NCI-H510A (cell line): ENCODE measurements at regions not wholly inside any gene's neighbourhood (a gene's known extent, or its start where the extent isn't known, plus 50 kb on each side); places are given as distances from the start of the nearest gene placed in this dataset.
"Not testable (repeated sequence)": the region's sequence is repeated elsewhere in the genome, so short reads cannot be mapped to it uniquely, and the experiment has no call there.

ENCODE experiments used
- DNase-seq: peaks from one replicate; lab custom pipeline; 2025; lab: John Stamatoyannopoulos, UW

- DNase-seq: no peak
Measured at GRCh38 chr1:187958207-187958606, 1129.5 kb downstream of the PLA2G4A start.

GRCh38 chr1:187959062-187959461, 1130.3 kb downstream of the PLA2G4A start:
- no peak for DNase-seq

- no peak for DNase-seq
Measured at GRCh38 chr1:187960125-187960638, 1131.4 kb downstream of the PLA2G4A start.

GRCh38 chr1:187961895-187962294, 1133.1 kb downstream of the PLA2G4A start:
- DNase-seq: no peak

- DNase-seq: no peak
Measured at GRCh38 chr1:187971851-187972250, 1143.1 kb downstream of the PLA2G4A start.

- no peak for DNase-seq
Measured at GRCh38 chr1:187977298-187977697, 1148.5 kb downstream of the PLA2G4A start.

GRCh38 chr1:187985145-187985896, 1156.6 kb downstream of the PLA2G4A start:
- DNase-seq: no peak

- DNase-seq: no peak
Measured at GRCh38 chr1:187985897-187986654, 1157.3 kb downstream of the PLA2G4A start.

GRCh38 chr1:187987236-187987776, 1158.6 kb downstream of the PLA2G4A start:
- DNase-seq: no peak

GRCh38 chr1:187991944-187992343, 1163.2 kb downstream of the PLA2G4A start:
- no peak for DNase-seq

- no peak for DNase-seq
Measured at GRCh38 chr1:187996780-187997179, 1168.0 kb downstream of the PLA2G4A start.

GRCh38 chr1:187999973-188000372, 1171.2 kb downstream of the PLA2G4A start:
- DNase-seq: no peak

GRCh38 chr1:188003687-188004086, 1174.9 kb downstream of the PLA2G4A start:
- not testable (repeated sequence) for DNase-seq

GRCh38 chr1:188004849-188005248, 1176.1 kb downstream of the PLA2G4A start:
- DNase-seq: no peak

- no peak for DNase-seq
Measured at GRCh38 chr1:188006354-188006753, 1177.6 kb downstream of the PLA2G4A start.

- DNase-seq: not testable (repeated sequence)
Measured at GRCh38 chr1:188013222-188013849, 1184.6 kb downstream of the PLA2G4A start.

- no peak for DNase-seq
Measured at GRCh38 chr1:188017921-188018320, 1189.2 kb downstream of the PLA2G4A start.

- DNase-seq: no peak
Measured at GRCh38 chr1:188022661-188023060, 1193.9 kb downstream of the PLA2G4A start.

GRCh38 chr1:188023206-188023605, 1194.5 kb downstream of the PLA2G4A start:
- DNase-seq: no peak

GRCh38 chr1:188027613-188028012, 1198.9 kb downstream of the PLA2G4A start:
- DNase-seq: no peak

- DNase-seq: not testable (repeated sequence)
Measured at GRCh38 chr1:188037572-188037971, 1208.8 kb downstream of the PLA2G4A start.

GRCh38 chr1:188043536-188044245, 1214.9 kb downstream of the PLA2G4A start:
- DNase-seq: no peak
